HepG2 (cell line): ENCODE measurements at regions not wholly inside any gene's neighbourhood (a gene's known extent, or its start where the extent isn't known, plus 50 kb on each side); places are given as distances from the start of the nearest gene placed in this dataset.

ENCODE experiments used
- ATAC-seq: fragments of 200-7000 bp; cut with Tn5 transposase; 3 replicates; pipeline ENCODE4 v1.9.1; 2020; ENCODE audit warnings: mild to moderate bottlenecking, moderate library complexity
- BruUV-seq: library from RNA; stranded (reverse); fragments of 400-500 nt; replicated peaks from 2 replicates; lab custom pipeline; 2021; lab: Mats Ljungman, UMichigan
- CTCF ChIA-PET: fragments of 300-600 bp; formaldehyde crosslinking; extraction: SDS; loops from one replicate; lab custom pipeline; 2021; ENCODE audit warnings: low total read pairs, inconsistent platforms, low intra/inter-chr PET ratio; lab: Yijun Ruan, JAX
- POLR2A ChIA-PET: fragments of 350-600 bp; sonication (Branson Sonifier 250); formaldehyde crosslinking; loops from one replicate; lab custom pipeline; 2020; ENCODE audit warnings: antibody characterized with exemption, inconsistent platforms; lab: Yijun Ruan, JAX
- DNase-seq: peaks from one replicate; pipeline ENCODE4 v3.0.0-alpha.2; 2015; ENCODE audit warnings: low spot score
- FAIRE-seq: peaks from 3 replicates; lab custom pipeline; 2011; peaks lifted over from hg19 to GRCh38; lab: Jason Lieb, UNC
- H2AFZ ChIP-seq: one replicate; pipeline ENCODE4 v1.6.1; 2011; ENCODE audit warnings: low read length, inconsistent platforms
- H3K27ac ChIP-seq: fragments of 300-600 bp; 3 replicates; pipeline ENCODE4 v1.8.0; 2011; ENCODE audit warnings: mixed run types, mild to moderate bottlenecking, mixed read lengths, low read length, inconsistent platforms; ENCODE audit not compliant: insufficient read depth; ENCODE audit errors: extremely low read length
- H3K27me3 ChIP-seq, 2 experiments: fragments of 200-600 bp in 1 of 2; 2 replicates in 1 of 2; 3 replicates in 1 of 2; pipeline versions ENCODE4 v1.6.0 to v1.8.0; 2011; ENCODE audit warnings: low read length in 2 of 2, mild to moderate bottlenecking in 2 of 2, moderate library complexity in 2 of 2, inconsistent platforms in 1 of 2; ENCODE audit not compliant: insufficient read depth in 2 of 2, control insufficient read depth in 1 of 2
- H3K36me3 ChIP-seq, 2 experiments: fragments of 200-600 bp in 1 of 2; replicated peaks in 1 of 2; 2 replicates in 1 of 2; 3 replicates in 1 of 2; pipeline versions ENCODE4 v1.5.1 to v1.8.0; 2011; ENCODE audit warnings: low read length in 2 of 2, inconsistent platforms in 1 of 2; ENCODE audit not compliant: insufficient read depth in 2 of 2, control insufficient read depth in 1 of 2
- H3K4me1 ChIP-seq: 2 replicates; pipeline ENCODE4 v1.5.1; 2012; ENCODE audit warnings: low read length, inconsistent platforms; ENCODE audit not compliant: insufficient read depth
- H3K4me2 ChIP-seq: 2 replicates; pipeline ENCODE4 v1.6.0; 2011; ENCODE audit warnings: low read depth, low read length, inconsistent platforms
- H3K4me3 ChIP-seq, 3 experiments: fragments of 200-600 bp in 1 of 3; sonication (generic), shearing (Covaris generic) in 1 of 3; replicated peaks in 1 of 3; 2 replicates each; pipeline ENCODE4 v1.5.1; 2011 to 2016; ENCODE audit warnings: low read length in 3 of 3, inconsistent platforms in 2 of 3, low read depth in 2 of 3, mild to moderate bottlenecking in 2 of 3, control low read depth in 1 of 3, mixed read lengths in 1 of 3; ENCODE audit not compliant: insufficient read depth in 1 of 3
- H3K79me2 ChIP-seq: one replicate; pipeline ENCODE4 v1.6.1; 2011; ENCODE audit warnings: low read length, inconsistent platforms; ENCODE audit not compliant: insufficient read depth
- H3K9ac ChIP-seq: 2 replicates; pipeline ENCODE4 v1.6.0; 2011; ENCODE audit warnings: mild to moderate bottlenecking, low read depth, low read length, inconsistent platforms; ENCODE audit not compliant: insufficient read depth
- H3K9me3 ChIP-seq: 2 replicates; pipeline ENCODE4 v1.5.1; 2012; ENCODE audit warnings: mild to moderate bottlenecking, low read length
- H4K20me1 ChIP-seq: 2 replicates; pipeline ENCODE4 v1.6.0; 2011; ENCODE audit warnings: inconsistent platforms, mild to moderate bottlenecking, low read length, moderate library complexity; ENCODE audit not compliant: insufficient read depth
- BATF2 ChIP-seq: sonication (generic); formaldehyde crosslinking; IDR thresholded peaks from 2 replicates; pipeline ENCODE4 v1.8.0; 2022; ENCODE audit warnings: mild to moderate bottlenecking, missing genetic modification reagents, moderate library complexity
- CBFB ChIP-seq: sonication (generic); formaldehyde crosslinking; IDR thresholded peaks from 2 replicates; pipeline ENCODE4 v1.4.0; 2020; ENCODE audit warnings: missing genetic modification reagents
- DMAP1 ChIP-seq: IDR thresholded peaks from 2 replicates; pipeline ENCODE4 v1.6.1; 2016
- HIVEP1 ChIP-seq: sonication (generic); formaldehyde crosslinking; IDR thresholded peaks from 2 replicates; pipeline ENCODE4 v1.4.0; 2020; ENCODE audit warnings: mild to moderate bottlenecking, missing genetic modification reagents
- SMAD9 ChIP-seq: sonication (generic); formaldehyde crosslinking; IDR thresholded peaks from 2 replicates; pipeline ENCODE4 v1.5.1; 2020; ENCODE audit warnings: mild to moderate bottlenecking, missing genetic modification reagents
- ZBTB3 ChIP-seq: sonication (generic); formaldehyde crosslinking; IDR thresholded peaks from 2 replicates; pipeline ENCODE4 v1.4.0; 2020; ENCODE audit warnings: low read depth, mild to moderate bottlenecking, moderate library complexity, missing genetic modification reagents, borderline replicate concordance
- ZBTB44 ChIP-seq: sonication (generic); formaldehyde crosslinking; IDR thresholded peaks from 2 replicates; pipeline ENCODE4 v1.4.0; 2020; ENCODE audit warnings: missing genetic modification reagents
- ZNF235 ChIP-seq: sonication (generic); formaldehyde crosslinking; IDR thresholded peaks from 2 replicates; pipeline ENCODE4 v1.8.1; 2023; ENCODE audit warnings: mild to moderate bottlenecking, missing genetic modification reagents, borderline replicate concordance
- ZNF558 ChIP-seq: sonication (generic); formaldehyde crosslinking; IDR thresholded peaks from 2 replicates; pipeline ENCODE4 v1.9.0; 2022; ENCODE audit warnings: mild to moderate bottlenecking, missing genetic modification reagents, borderline replicate concordance
- WGBS: methylation state at CpG from one replicate; pipeline ENCODE4 v1.1.6; 2017; ENCODE audit warnings: low lambda C conversion rate; 5-methylcytosine and 5-hydroxymethylcytosine counted together
- in situ Hi-C: cut with HindIII; loops from 2 replicates; pipeline ENCODE4 v1.10.0; 2017; ENCODE audit warnings: low pct_unique_long_range_greater_than_20kb; ENCODE audit not compliant: extremely low pct_ligation_motif_present
- intact Hi-C: fragments of 100-400 bp; cut with micrococcal nuclease; formaldehyde crosslinking; loops from one replicate; pipeline ENCODE4 v1.10.0; 2022; ENCODE audit not compliant: unreplicated experiment
- TF ChIP-seq, protein P1 (sequence below): sonication (generic); formaldehyde crosslinking; IDR thresholded peaks from one replicate; pipeline ENCODE4 v1.5.1; 2020; ENCODE audit warnings: mild to moderate bottlenecking, missing genetic modification reagents; ENCODE audit errors: not compliant biosample characterization

GRCh38 chr12:93972411-93973208, 175.8 kb upstream of the PLXNC1 start (continued):
- TF ChIP-seq, protein P1, sequence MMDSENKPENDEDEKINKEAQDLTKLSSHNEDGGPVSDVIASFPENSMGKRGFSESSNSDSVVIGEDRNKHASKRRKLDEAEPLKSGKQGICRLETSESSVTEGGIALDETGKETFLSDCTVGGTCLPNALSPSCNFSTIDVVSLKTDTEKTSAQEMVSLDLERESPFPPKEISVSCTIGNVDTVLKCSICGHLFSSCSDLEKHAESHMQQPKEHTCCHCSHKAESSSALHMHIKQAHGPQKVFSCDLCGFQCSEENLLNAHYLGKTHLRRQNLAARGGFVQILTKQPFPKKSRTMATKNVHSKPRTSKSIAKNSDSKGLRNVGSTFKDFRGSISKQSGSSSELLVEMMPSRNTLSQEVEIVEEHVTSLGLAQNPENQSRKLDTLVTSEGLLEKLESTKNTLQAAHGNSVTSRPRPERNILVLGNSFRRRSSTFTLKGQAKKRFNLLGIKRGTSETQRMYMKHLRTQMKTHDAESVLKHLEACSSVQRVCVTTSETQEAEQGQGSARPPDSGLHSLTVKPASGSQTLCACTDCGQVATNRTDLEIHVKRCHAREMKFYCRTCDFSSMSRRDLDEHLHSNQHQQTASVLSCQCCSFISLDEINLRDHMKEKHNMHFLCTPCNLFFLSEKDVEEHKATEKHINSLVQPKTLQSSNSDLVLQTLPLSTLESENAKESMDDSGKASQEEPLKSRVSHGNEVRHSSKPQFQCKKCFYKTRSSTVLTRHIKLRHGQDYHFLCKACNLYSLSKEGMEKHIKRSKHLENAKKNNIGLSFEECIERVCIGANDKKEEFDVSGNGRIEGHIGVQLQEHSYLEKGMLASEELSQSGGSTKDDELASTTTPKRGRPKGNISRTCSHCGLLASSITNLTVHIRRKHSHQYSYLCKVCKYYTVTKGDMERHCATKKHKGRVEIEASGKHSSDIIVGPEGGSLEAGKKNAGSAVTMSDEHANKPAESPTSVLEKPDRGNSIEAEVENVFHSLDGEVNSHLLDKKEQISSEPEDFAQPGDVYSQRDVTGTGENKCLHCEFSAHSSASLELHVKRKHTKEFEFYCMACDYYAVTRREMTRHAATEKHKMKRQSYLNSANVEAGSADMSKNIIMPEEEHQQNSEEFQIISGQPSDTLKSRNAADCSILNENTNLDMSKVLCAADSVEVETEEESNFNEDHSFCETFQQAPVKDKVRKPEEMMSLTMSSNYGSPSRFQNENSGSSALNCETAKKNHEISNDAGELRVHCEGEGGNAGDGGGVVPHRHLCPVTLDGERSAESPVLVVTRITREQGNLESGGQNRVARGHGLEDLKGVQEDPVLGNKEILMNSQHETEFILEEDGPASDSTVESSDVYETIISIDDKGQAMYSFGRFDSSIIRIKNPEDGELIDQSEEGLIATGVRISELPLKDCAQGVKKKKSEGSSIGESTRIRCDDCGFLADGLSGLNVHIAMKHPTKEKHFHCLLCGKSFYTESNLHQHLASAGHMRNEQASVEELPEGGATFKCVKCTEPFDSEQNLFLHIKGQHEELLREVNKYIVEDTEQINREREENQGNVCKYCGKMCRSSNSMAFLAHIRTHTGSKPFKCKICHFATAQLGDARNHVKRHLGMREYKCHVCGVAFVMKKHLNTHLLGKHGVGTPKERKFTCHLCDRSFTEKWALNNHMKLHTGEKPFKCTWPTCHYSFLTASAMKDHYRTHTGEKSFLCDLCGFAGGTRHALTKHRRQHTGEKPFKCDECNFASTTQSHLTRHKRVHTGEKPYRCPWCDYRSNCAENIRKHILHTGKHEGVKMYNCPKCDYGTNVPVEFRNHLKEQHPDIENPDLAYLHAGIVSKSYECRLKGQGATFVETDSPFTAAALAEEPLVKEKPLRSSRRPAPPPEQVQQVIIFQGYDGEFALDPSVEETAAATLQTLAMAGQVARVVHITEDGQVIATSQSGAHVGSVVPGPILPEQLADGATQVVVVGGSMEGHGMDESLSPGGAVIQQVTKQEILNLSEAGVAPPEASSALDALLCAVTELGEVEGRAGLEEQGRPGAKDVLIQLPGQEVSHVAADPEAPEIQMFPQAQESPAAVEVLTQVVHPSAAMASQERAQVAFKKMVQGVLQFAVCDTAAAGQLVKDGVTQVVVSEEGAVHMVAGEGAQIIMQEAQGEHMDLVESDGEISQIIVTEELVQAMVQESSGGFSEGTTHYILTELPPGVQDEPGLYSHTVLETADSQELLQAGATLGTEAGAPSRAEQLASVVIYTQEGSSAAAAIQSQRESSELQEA (CRISPR knock-in tag): no peak

DNA sequence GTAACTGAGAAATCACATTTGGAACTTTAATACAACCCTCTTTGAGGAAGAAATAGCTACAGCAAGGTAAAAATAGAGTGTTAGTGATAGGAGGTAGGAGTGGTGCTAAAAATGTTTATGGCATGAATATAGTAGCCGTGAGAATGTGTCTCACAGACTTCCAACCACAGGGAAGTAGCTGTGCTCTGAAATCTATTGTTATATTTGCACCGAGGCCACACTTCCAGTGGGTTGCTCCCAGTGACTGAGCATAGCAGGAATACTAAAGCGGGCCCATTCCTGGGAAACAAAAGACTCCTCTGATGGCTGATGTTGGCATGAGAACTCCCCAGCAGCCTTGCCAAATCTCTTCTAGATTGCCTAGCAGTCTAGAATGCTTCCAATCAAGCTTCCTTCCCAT, 174.1 kb upstream of the PLXNC1 start:
- no peaks in the 10 kb centered on the region for H3K36me3 ChIP-seq
- no peak for ATAC-seq
- peaks cover 6% of the 10 kb centered on the region; the same call in 1 of the 2 replicates for H3K9me3 ChIP-seq
- DNase-seq: no peak
- peaks cover 0 to 15% of the 10 kb centered on the region in 2 experiments; a peak in 3 of 5 replicates for H3K27me3 ChIP-seq
- H3K27ac ChIP-seq: no peak overlapping the region
- no peak overlapping the region for H3K4me2 ChIP-seq
- BruUV-seq: no TSS peak
- POLR2A ChIA-PET: no interaction called here
- no peaks in the 10 kb centered on the region for H4K20me1 ChIP-seq
- H3K4me3 ChIP-seq: no peak overlapping the region
- no peak overlapping the region for H3K9ac ChIP-seq
- no peak for FAIRE-seq
- intact Hi-C loops: no loop called here
- no peaks in the 10 kb centered on the region for H3K79me2 ChIP-seq
- in situ Hi-C loops: no loop called here
- H3K4me1 ChIP-seq: no peaks in the 10 kb centered on the region
- H2AFZ ChIP-seq: no peak overlapping the region
- CTCF ChIA-PET: no interaction called here
- 28% methylated on average over 3 of the region's 3 CpGs for WGBS
- TF ChIP-seq HIVEP1 (no peak), ZNF235 (CRISPR knock-in tag) (no peak), BATF2 (CRISPR knock-in tag) (no peak), SMAD9 (CRISPR knock-in tag) (no peak), CBFB (CRISPR knock-in tag) (no peak), ZBTB3 (CRISPR knock-in tag) (no peak), ZBTB44 (no peak), DMAP1 (CRISPR knock-in tag) (no peak), ZNF558 (CRISPR knock-in tag) (no peak)
